GM12892 (cell line): ENCODE measurements at regions not wholly inside any gene's neighbourhood (a gene's known extent, or its start where the extent isn't known, plus 50 kb on each side); places are given as distances from the start of the nearest gene placed in this dataset.
"Not testable (repeated sequence)": the region's sequence is repeated elsewhere in the genome, so short reads cannot be mapped to it uniquely, and the experiment has no call there.

Experiments used
- DNase-seq: peaks from one replicate; pipeline ENCODE4 v3.0.0; 2011; ENCODE audit not compliant: insufficient read length
- FAIRE-seq: peaks from 2 replicates; lab custom pipeline; 2011; peaks lifted over from hg19 to GRCh38; lab: Jason Lieb, UNC
- POLR2A ChIP-seq: IDR thresholded peaks from 2 replicates; pipeline ENCODE4 v1.6.1; 2011; ENCODE audit warnings: low read depth, low read length, control low read depth
- POLR2AphosphoS5 ChIP-seq: IDR thresholded peaks from 2 replicates; pipeline ENCODE4 v1.6.1; 2011; ENCODE audit warnings: low read depth, low read length, control low read depth
- TAF1 ChIP-seq: IDR thresholded peaks from 2 replicates; pipeline ENCODE4 v1.6.1; 2011; ENCODE audit warnings: low read depth, mild to moderate bottlenecking, control low read depth, low read length, borderline replicate concordance

- DNase-seq (no peak), FAIRE-seq (no peak)
- no peak for TF ChIP-seq POLR2A
- TF ChIP-seq TAF1, result no peak
- TF ChIP-seq POLR2AphosphoS5, result no peak
Measured at GRCh38 chr4:137934911-137935310, 307.2 kb downstream of the SLC7A11 start.

GRCh38 chr4:137934046-137934445, 308.1 kb downstream of the SLC7A11 start:
- no peak for TF ChIP-seq POLR2A
- no peak for TF ChIP-seq TAF1
- no peak for TF ChIP-seq POLR2AphosphoS5
- DNase-seq, result no peak
- FAIRE-seq, result no peak

DNA sequence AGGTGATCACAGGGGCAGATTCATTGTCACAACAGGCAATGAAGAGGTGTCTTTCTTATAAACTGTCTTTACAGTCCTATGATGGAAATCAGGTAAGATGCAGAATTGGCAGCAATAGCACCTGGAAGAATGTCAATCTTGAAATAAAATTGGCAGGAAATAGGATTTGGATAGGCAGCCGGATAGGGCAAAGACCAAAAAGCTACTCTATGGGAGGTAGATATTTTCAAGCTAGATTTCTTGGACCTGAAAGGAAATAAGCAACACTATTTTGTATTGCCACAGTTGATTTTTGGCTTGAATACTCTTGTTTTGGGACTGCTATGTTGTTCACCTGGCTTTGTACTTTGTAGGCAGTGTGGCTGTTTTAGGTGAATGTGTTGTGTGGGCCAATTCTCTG, 314.2 kb downstream of the SLC7A11 start:
- FAIRE-seq, result no peak
- TF ChIP-seq POLR2A (no peak), TAF1 (no peak), POLR2AphosphoS5 (no peak)
- no peak for DNase-seq

- TF ChIP-seq POLR2A (no peak), POLR2AphosphoS5 (no peak)
- DNase-seq, result no peak
- no peak for FAIRE-seq
Measured at GRCh38 chr4:137923494-137923893, 318.7 kb downstream of the SLC7A11 start.

GRCh38 chr4:137922721-137923120, 319.4 kb downstream of the SLC7A11 start:
- TF ChIP-seq POLR2AphosphoS5 (no peak), TAF1 (no peak), POLR2A (no peak)
- FAIRE-seq, result no peak

GRCh38 chr4:137909529-137910309, 332.4 kb downstream of the SLC7A11 start:
- TF ChIP-seq POLR2AphosphoS5 (no peak), POLR2A (no peak), TAF1 (no peak)
- no peak for FAIRE-seq
- no peak for DNase-seq

More at GRCh38 chr4:137922721-137923120, 319.4 kb downstream of the SLC7A11 start:
- DNase-seq, result no peak

GRCh38 chr4:137905930-137906329, 336.2 kb downstream of the SLC7A11 start:
- DNase-seq (no peak), FAIRE-seq (no peak)
- TF ChIP-seq TAF1, result no peak
- no peak for TF ChIP-seq POLR2AphosphoS5
- no peak for TF ChIP-seq POLR2A

DNA sequence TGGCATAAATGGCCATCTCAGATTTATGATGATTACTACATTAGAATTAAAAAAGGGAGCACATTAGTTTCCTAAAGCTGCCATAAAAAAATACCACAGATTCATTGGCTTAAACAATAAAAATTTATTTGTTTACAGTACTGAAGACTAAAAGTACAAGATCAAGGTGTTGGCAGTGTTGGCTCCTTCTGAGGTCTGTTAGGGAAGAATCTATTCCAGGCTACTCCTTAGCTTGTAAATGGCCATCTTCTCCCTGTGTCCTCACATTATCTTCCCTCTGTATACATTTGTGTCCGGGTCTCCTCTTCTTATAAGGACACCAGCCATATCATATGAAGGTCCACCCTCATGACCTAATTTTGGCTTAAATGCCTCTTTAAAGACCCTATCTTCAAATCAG, 341.0 kb downstream of the SLC7A11 start:
- FAIRE-seq (no peak), DNase-seq (no peak)
- TF ChIP-seq POLR2A (no peak), TAF1 (no peak), POLR2AphosphoS5 (no peak)

DNA sequence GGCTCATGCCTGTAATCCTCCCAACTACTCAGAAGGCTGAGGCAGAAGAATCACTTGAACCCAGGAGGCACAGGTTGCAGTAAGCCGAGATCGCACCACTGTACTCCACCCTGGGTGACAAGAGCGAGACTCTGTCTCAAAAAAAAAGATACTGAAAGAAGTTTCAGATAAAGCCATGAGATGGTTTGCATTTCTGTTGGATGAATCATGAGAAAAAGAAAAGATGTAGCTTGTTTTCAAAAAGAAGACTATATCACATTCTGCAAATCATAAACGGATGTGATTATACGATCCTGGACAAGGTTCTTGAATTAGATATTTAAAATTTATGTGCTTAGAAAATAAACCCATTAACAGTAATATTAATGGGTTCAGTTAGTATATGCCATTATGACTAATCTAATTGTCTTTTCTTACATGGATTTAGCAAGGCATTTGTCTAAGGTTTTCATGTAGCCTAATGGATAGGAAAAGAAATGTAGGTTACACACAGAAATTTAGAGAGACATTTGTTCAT, 345.9 kb downstream of the SLC7A11 start:
- TF ChIP-seq TAF1, result no peak
- no peak for TF ChIP-seq POLR2A
- no peak for TF ChIP-seq POLR2AphosphoS5
- DNase-seq (no peak), FAIRE-seq (no peak)

DNA sequence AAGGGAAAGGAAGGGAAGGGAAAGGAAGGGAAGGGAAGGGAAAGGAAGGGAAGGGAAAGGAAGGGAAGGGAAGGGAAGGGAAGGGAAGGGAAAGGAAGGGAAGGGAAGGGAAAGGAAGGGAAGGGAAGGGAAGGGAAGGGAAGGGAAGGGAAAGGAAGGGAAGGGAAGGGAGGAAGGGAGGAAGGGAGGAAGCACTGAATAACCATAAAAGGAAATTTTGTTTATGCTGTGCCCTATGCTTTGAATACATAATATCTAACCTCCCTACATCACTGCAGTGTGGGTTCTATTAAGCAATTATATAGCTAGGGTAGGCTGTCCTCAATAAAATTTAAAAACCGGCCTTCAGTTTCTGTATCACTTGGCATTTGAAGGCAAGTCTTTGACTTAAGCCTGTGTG, 346.6 kb downstream of the SLC7A11 start:
- not testable (repeated sequence) for FAIRE-seq, DNase-seq

DNA sequence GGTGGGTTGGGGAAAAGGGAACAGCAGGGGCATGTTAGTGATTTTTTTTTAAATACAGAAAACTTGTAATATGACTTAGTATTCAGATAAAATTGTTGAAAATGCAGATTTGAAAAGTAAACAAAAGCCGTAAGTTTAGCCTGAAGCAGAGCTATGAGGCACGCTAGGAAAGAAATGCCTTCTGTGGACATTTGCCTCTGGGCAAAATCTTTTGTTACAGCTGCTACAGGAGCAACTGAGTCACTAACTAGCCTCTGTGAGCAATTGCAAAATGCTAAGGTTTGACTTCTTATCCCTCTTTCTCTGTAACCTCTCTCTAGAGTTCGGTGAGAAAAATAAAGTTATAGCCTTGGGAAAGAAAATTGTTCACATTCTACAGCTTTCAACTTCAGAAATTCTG, 350.0 kb downstream of the SLC7A11 start:
- DNase-seq, result no peak
- FAIRE-seq, result no peak
- TF ChIP-seq POLR2A (no peak), POLR2AphosphoS5 (no peak), TAF1 (no peak)

- DNase-seq, result no peak
- FAIRE-seq, result no peak
- no peak for TF ChIP-seq POLR2AphosphoS5
- no peak for TF ChIP-seq POLR2A
- TF ChIP-seq TAF1, result no peak
Measured at GRCh38 chr4:137890812-137891211, 351.3 kb downstream of the SLC7A11 start.

DNA sequence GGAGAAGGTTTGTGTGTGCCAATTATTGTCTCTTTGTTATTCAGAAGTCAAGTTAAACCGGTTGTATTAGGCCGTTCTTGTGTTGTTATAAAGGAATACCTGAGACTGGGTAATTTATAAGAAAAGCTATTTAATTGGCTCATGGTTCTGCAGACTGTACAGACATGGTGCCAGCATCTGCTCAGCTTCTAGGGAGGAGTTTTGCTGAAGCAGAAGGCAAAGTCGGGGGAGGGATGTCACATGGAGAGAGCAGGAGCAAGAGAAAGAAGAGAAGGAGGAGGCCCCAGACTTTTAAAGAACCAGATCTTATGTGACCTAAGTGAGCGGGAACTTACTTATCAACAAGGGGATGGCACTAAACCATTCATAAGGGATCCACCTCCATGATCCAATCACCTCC, 349.3 kb upstream of the PCDH18 start:
- DNase-seq (no peak), FAIRE-seq (no peak)
- TF ChIP-seq POLR2AphosphoS5, result no peak
- TF ChIP-seq TAF1, result no peak
- TF ChIP-seq POLR2A, result no peak

GRCh38 chr4:137868067-137868466, 335.8 kb upstream of the PCDH18 start:
- DNase-seq, FAIRE-seq: not testable (repeated sequence)
